Erythroblast (primary cell): ENCODE measurements at regions not wholly inside any gene's neighbourhood (a gene's known extent, or its start where the extent isn't known, plus 50 kb on each side); places are given as distances from the start of the nearest gene placed in this dataset.

Experiments
- GATA1 ChIP-seq: IDR thresholded peaks from 2 replicates; pipeline ENCODE4 v1.6.1; 2011; ENCODE audit warnings: low read depth, mild to moderate bottlenecking, control low read depth, low read length, moderate library complexity
- POLR2A ChIP-seq: IDR thresholded peaks from 2 replicates; pipeline ENCODE4 v1.6.1; 2011; ENCODE audit warnings: mild to moderate bottlenecking, low read length

GRCh38 chr17:53186001-53186400 lies 636.7 kb upstream of the KIF2B start:
- TF ChIP-seq POLR2A (no peak), GATA1 (no peak)
